IMR-90 (cell line): ENCODE measurements at regions not wholly inside any gene's neighbourhood (a gene's known extent, or its start where the extent isn't known, plus 50 kb on each side); places are given as distances from the start of the nearest gene placed in this dataset.

Experiments used
- BHLHE40 ChIP-seq: fragments of 150-350 bp; IDR thresholded peaks from 2 replicates; pipeline ENCODE4 v1.6.1; 2016; ENCODE audit warnings: mild to moderate bottlenecking, low read depth, low read length
- CEBPB ChIP-seq: IDR thresholded peaks from 2 replicates; pipeline ENCODE4 v1.6.1; 2012; ENCODE audit warnings: low read depth, low read length, improper control_type of control experiment
- CTCF ChIP-seq: conservative IDR thresholded peaks from 2 replicates; pipeline ENCODE4 v1.5.1; 2012; ENCODE audit warnings: mild to moderate bottlenecking, low read depth, low read length, improper control_type of control experiment
- ELK1 ChIP-seq: fragments of 150-350 bp; IDR thresholded peaks from 2 replicates; pipeline ENCODE4 v1.6.1; 2016; ENCODE audit warnings: low read depth, mild to moderate bottlenecking, low read length, moderate library complexity, borderline replicate concordance
- FOS ChIP-seq: fragments of 150-350 bp; IDR thresholded peaks from 2 replicates; pipeline ENCODE4 v1.6.1; 2016; ENCODE audit warnings: low read depth, low read length
- MAZ ChIP-seq: IDR thresholded peaks from 2 replicates; pipeline ENCODE4 v1.6.1; 2012; ENCODE audit warnings: low read depth, mild to moderate bottlenecking, low read length, improper control_type of control experiment, moderate library complexity, borderline replicate concordance
- NFE2L2 ChIP-seq: fragments of 150-350 bp; IDR thresholded peaks from 2 replicates; pipeline ENCODE4 v1.6.1; 2016; ENCODE audit warnings: low read depth, mild to moderate bottlenecking, low read length
- POLR2A ChIP-seq: IDR thresholded peaks from 2 replicates; pipeline ENCODE4 v1.6.1; 2012; ENCODE audit warnings: mild to moderate bottlenecking, low read depth, low read length
- RAD21 ChIP-seq: IDR thresholded peaks from 2 replicates; pipeline ENCODE4 v1.6.1; 2012; ENCODE audit warnings: low read length, improper control_type of control experiment
- SMC3 ChIP-seq: fragments of 150-350 bp; IDR thresholded peaks from 2 replicates; pipeline ENCODE4 v1.6.1; 2016; ENCODE audit warnings: low read depth, mild to moderate bottlenecking, antibody characterized with exemption, low read length, moderate library complexity

- TF ChIP-seq CEBPB (no peak), POLR2A (no peak), NFE2L2 (no peak), CTCF (no peak), ELK1 (no peak), BHLHE40 (no peak), FOS (no peak), RAD21 (no peak), MAZ (no peak), SMC3 (no peak)
Measured at GRCh38 chr6:14349507-14349906, 231.9 kb downstream of the CD83 start.
